ENCODE measurements at regions not wholly inside any gene's neighbourhood (a gene's known extent, or its start where the extent isn't known, plus 50 kb on each side); places are given as distances from the start of the nearest gene placed in this dataset.

- DNase-seq (ENCODE audit: low read depth, low spot score), result no peak
- H3K27ac ChIP-seq, result no peak overlapping the region
These were observed 85.5 kb upstream of the PDE1C start for GRCh38 chr7:32155712-32156111.

GRCh38 chr7:32154797-32155196 is 84.6 kb upstream of the PDE1C start:
- no peak for DNase-seq (ENCODE audit: low read depth, low spot score)
- peak overlapping the region; percentile 31 for H3K27ac ChIP-seq

GRCh38 chr7:32153006-32153405 is 82.8 kb upstream of the PDE1C start:
- H3K27ac ChIP-seq, result no peak overlapping the region
- DNase-seq (ENCODE audit: low read depth, low spot score), result no peak

- no peak for DNase-seq (ENCODE audit: low read depth, low spot score)
These were observed 82.4 kb upstream of the PDE1C start for GRCh38 chr7:32152576-32152975.

GRCh38 chr7:32150589-32150988 is 80.4 kb upstream of the PDE1C start:
- H3K27ac ChIP-seq, result no peak overlapping the region
- no peak for DNase-seq (ENCODE audit: low read depth, low spot score)

More at GRCh38 chr7:32152576-32152975, 82.4 kb upstream of the PDE1C start:
- H3K27ac ChIP-seq, result no peak overlapping the region

- H3K27ac ChIP-seq, result no peak overlapping the region
- no peak for DNase-seq (ENCODE audit: low read depth, low spot score)
These were observed 79.8 kb upstream of the PDE1C start for GRCh38 chr7:32150039-32150438.

- DNase-seq (ENCODE audit: low read depth, low spot score), result no peak
- no peak overlapping the region for H3K27ac ChIP-seq
These were observed 77.5 kb upstream of the PDE1C start for GRCh38 chr7:32147546-32148268.

- no peak overlapping the region for H3K27ac ChIP-seq
These were observed 75.7 kb upstream of the PDE1C start for GRCh38 chr7:32145911-32146310.

GRCh38 chr7:32144676-32145075 is 74.5 kb upstream of the PDE1C start:
- DNase-seq (ENCODE audit: low read depth, low spot score), result no peak
- H3K27ac ChIP-seq, result no peak overlapping the region

More at GRCh38 chr7:32145911-32146310, 75.7 kb upstream of the PDE1C start:
- no peak for DNase-seq (ENCODE audit: low read depth, low spot score)

- no peak overlapping the region for H3K27ac ChIP-seq
- no peak for DNase-seq (ENCODE audit: low read depth, low spot score)
These were observed 73.1 kb upstream of the PDE1C start for GRCh38 chr7:32143301-32143700.

- no peak overlapping the region for H3K27ac ChIP-seq
- DNase-seq (ENCODE audit: low read depth, low spot score), result no peak
These were observed 72.4 kb upstream of the PDE1C start for GRCh38 chr7:32142649-32143048.

- no peak overlapping the region for H3K27ac ChIP-seq
- DNase-seq (ENCODE audit: low read depth, low spot score), result no peak
These were observed 70.2 kb upstream of the PDE1C start for GRCh38 chr7:32140210-32140939.

GRCh38 chr7:32137059-32137458 is 66.9 kb upstream of the PDE1C start:
- no peak for DNase-seq (ENCODE audit: low read depth, low spot score)
- no peak overlapping the region for H3K27ac ChIP-seq

- no peak overlapping the region for H3K27ac ChIP-seq
- DNase-seq (ENCODE audit: low read depth, low spot score), result no peak
These were observed 60.9 kb upstream of the PDE1C start for GRCh38 chr7:32131091-32131490.

- DNase-seq (ENCODE audit: low read depth, low spot score), result no peak
These were observed 56.6 kb upstream of the PDE1C start for GRCh38 chr7:32126843-32127242.

More at GRCh38 chr7:32126843-32127242, 56.6 kb upstream of the PDE1C start:
- no peak overlapping the region for H3K27ac ChIP-seq

Measured in epithelial cell of prostate (primary cell).